SK-N-SH treated with all-trans-retinoic acid at 6 μM for 48 hours (cell line): ENCODE measurements at regions not wholly inside any gene's neighbourhood (a gene's known extent, or its start where the extent isn't known, plus 50 kb on each side); places are given as distances from the start of the nearest gene placed in this dataset.

Source experiments
- BACH2 ChIP-seq: fragments of 250-450 bp; sonication (Bioruptor Pico); IDR thresholded peaks from 2 replicates; pipeline ENCODE4 v1.9.0; 2021; ENCODE audit warnings: mild to moderate bottlenecking, borderline replicate concordance
- ISL1 ChIP-seq: fragments of 250-450 bp; sonication (Bioruptor Pico); IDR thresholded peaks from 2 replicates; pipeline ENCODE4 v2.1.2; 2022; ENCODE audit warnings: mild to moderate bottlenecking, moderate library complexity
- TOX ChIP-seq: fragments of 250-450 bp; sonication (Bioruptor Pico); IDR thresholded peaks from 2 replicates; pipeline ENCODE4 v1.8.0; 2021; ENCODE audit warnings: mild to moderate bottlenecking, moderate library complexity, borderline replicate concordance
- ZNF70 ChIP-seq: fragments of 450-650 bp; formaldehyde crosslinking; IDR thresholded peaks from 2 replicates; pipeline ENCODE4 v1.5.0; 2020; ENCODE audit warnings: mild to moderate bottlenecking, moderate library complexity
- ZNF8 ChIP-seq: fragments of 450-650 bp; formaldehyde crosslinking; IDR thresholded peaks from 2 replicates; pipeline ENCODE4 v1.5.0; 2020; ENCODE audit warnings: mild to moderate bottlenecking, moderate library complexity
- TF ChIP-seq, protein P1 (sequence below): fragments of 250-450 bp; sonication (Bioruptor Pico); IDR thresholded peaks from 2 replicates; pipeline ENCODE4 v1.5.0; 2020; ENCODE audit warnings: mild to moderate bottlenecking, moderate library complexity
- TF ChIP-seq, protein P2 (sequence below): fragments of 250-450 bp; sonication (Bioruptor Pico); IDR thresholded peaks from 2 replicates; pipeline ENCODE4 v1.8.0; 2020; ENCODE audit warnings: mild to moderate bottlenecking, moderate library complexity, borderline replicate concordance
- TF ChIP-seq, protein P3 (sequence below): fragments of 250-450 bp; sonication (Bioruptor Pico); IDR thresholded peaks from 2 replicates; pipeline ENCODE4 v1.5.1; 2020; ENCODE audit warnings: low read depth, mild to moderate bottlenecking, moderate library complexity

DNA sequence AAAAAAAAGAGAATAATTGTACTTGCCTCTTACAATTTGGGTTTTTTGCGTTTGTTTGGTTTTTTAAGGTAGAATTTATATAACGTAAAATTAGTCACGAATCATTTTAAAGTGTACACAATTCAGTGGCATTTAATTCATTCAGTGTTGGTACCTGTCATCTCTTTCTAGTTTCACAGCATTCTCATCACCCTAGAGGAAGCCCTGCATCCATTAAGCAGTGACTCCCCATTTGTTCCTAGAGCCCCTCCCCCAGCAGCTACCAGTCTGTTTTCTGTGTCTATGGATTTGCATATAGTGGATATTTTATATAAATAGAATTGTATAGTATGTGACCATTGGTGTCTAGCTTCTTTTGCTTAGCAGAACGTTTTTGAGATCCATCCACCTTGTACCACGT lies 233.2 kb upstream of the FMN2 start:
- TF ChIP-seq, protein P1, sequence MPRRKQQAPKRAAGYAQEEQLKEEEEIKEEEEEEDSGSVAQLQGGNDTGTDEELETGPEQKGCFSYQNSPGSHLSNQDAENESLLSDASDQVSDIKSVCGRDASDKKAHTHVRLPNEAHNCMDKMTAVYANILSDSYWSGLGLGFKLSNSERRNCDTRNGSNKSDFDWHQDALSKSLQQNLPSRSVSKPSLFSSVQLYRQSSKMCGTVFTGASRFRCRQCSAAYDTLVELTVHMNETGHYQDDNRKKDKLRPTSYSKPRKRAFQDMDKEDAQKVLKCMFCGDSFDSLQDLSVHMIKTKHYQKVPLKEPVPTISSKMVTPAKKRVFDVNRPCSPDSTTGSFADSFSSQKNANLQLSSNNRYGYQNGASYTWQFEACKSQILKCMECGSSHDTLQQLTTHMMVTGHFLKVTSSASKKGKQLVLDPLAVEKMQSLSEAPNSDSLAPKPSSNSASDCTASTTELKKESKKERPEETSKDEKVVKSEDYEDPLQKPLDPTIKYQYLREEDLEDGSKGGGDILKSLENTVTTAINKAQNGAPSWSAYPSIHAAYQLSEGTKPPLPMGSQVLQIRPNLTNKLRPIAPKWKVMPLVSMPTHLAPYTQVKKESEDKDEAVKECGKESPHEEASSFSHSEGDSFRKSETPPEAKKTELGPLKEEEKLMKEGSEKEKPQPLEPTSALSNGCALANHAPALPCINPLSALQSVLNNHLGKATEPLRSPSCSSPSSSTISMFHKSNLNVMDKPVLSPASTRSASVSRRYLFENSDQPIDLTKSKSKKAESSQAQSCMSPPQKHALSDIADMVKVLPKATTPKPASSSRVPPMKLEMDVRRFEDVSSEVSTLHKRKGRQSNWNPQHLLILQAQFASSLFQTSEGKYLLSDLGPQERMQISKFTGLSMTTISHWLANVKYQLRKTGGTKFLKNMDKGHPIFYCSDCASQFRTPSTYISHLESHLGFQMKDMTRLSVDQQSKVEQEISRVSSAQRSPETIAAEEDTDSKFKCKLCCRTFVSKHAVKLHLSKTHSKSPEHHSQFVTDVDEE = no peak
- TF ChIP-seq, protein P2, sequence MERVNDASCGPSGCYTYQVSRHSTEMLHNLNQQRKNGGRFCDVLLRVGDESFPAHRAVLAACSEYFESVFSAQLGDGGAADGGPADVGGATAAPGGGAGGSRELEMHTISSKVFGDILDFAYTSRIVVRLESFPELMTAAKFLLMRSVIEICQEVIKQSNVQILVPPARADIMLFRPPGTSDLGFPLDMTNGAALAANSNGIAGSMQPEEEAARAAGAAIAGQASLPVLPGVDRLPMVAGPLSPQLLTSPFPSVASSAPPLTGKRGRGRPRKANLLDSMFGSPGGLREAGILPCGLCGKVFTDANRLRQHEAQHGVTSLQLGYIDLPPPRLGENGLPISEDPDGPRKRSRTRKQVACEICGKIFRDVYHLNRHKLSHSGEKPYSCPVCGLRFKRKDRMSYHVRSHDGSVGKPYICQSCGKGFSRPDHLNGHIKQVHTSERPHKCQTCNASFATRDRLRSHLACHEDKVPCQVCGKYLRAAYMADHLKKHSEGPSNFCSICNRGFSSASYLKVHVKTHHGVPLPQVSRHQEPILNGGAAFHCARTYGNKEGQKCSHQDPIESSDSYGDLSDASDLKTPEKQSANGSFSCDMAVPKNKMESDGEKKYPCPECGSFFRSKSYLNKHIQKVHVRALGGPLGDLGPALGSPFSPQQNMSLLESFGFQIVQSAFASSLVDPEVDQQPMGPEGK (CRISPR knock-in tag) = no peak
- TF ChIP-seq ZNF8 (CRISPR knock-in tag) (no peak), TOX (CRISPR knock-in tag) (no peak), BACH2 (no peak), ZNF70 (CRISPR knock-in tag) (no peak), ISL1 (no peak)
- TF ChIP-seq, protein P3, sequence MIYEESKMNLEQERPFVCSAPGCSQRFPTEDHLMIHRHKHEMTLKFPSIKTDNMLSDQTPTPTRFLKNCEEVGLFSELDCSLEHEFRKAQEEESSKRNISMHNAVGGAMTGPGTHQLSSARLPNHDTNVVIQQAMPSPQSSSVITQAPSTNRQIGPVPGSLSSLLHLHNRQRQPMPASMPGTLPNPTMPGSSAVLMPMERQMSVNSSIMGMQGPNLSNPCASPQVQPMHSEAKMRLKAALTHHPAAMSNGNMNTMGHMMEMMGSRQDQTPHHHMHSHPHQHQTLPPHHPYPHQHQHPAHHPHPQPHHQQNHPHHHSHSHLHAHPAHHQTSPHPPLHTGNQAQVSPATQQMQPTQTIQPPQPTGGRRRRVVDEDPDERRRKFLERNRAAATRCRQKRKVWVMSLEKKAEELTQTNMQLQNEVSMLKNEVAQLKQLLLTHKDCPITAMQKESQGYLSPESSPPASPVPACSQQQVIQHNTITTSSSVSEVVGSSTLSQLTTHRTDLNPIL (CRISPR knock-in tag) = no peak
